Pons (tissue), 1 donor: ENCODE measurements at regions not wholly inside any gene's neighbourhood (a gene's known extent, or its start where the extent isn't known, plus 50 kb on each side); places are given as distances from the start of the nearest gene placed in this dataset.
"Not testable (repeated sequence)": the region's sequence is repeated elsewhere in the genome, so short reads cannot be mapped to it uniquely, and the experiment has no call there.

Experiments
- DNase-seq: peaks from one replicate; pipeline ENCODE4 v3.0.0-alpha.2; 2016; ENCODE audit warnings: low spot score

DNA sequence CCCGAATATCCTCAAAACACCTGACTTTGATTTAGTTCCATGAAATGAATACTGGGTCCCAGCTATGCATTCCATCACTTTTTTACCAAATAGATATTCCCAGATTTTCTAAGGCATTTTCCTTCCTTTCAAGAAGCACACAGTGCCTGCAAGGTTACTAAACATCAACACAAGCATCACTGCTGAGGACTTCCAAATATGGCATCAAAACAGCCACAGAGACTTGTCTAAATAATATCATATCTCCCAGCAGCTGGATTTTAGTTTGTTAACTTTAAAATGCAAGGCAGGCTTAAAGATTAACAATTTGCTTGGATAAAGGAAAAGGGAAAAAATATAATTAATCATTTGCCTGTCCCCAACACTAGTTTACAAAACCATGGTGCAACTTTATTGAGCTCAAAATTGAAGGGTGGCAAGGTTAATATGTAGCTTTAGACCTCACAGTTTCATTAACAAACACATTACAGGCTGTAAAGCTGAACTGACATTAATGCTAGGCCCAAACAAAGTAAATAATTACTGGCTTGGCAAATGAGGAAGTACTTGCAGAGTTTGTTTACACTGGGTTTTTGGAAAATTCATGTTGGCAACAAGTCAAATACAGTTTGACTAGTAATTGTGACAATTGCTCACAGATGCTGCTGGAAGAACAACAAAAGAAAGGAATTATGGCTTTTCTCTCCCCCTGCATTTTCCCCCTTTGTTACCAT, 401.7 kb upstream of the CDIN1 start:
- peak; percentile 38 for DNase-seq

GRCh38 chr15:36178303-36178633, 401.2 kb upstream of the CDIN1 start:
- no peak for DNase-seq

DNA sequence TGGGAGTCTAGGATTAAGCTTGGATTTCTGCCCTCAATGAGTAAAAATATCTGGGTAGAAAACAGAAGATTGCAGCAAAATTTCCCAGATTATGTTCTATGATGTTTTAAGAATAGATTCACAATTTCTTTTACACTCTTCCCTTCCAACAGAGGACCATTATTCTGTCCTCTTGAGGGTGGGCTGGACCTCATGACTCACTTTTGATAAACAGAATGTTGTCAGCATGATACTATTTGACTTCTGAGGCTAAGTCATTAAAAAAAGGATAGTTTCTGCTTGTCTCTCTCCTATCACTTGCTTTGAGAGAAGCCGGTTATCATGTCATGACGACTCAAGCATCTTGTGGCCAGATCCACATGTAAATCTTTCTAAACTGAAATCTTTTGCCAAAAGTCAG, 396.2 kb upstream of the CDIN1 start:
- DNase-seq = no peak

DNA sequence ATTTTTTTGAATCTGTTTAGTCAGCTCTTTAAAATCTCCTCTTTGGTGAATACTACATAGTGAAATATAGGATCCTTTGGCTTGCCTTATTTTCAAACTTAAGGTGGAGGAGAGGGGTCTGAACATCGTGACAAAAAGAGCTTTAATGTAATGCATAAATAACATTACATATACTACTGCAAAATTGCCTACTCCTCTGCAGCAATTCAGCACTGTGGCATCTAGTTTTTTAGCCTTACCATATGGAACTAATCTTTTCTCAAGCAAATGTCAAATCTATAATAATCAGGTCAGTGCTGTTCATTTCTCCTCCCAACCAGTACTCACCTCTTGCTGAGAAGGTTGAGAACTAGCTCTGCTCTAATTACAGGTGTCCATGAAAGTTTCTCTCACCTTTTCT, 394.0 kb upstream of the CDIN1 start:
- no peak for DNase-seq

DNA sequence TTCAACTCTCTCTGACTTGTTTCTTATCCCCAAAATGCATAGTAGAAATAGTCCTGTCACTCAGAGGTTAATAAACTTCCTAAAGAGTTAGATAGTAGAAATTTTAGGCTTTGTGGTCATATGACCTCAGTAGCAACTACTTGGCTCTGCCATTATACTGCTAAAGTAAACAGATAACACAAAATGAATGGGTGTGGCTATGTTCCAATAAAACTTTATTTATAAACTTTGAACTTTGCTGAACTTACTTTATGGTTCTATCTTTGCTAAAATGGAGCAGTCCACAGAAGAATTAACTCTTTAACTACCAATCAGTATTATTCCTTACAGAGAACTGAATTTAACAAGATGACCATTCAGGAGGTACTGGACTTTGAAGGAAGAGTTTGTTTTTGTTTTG, 393.6 kb upstream of the CDIN1 start:
- DNase-seq = no peak

DNA sequence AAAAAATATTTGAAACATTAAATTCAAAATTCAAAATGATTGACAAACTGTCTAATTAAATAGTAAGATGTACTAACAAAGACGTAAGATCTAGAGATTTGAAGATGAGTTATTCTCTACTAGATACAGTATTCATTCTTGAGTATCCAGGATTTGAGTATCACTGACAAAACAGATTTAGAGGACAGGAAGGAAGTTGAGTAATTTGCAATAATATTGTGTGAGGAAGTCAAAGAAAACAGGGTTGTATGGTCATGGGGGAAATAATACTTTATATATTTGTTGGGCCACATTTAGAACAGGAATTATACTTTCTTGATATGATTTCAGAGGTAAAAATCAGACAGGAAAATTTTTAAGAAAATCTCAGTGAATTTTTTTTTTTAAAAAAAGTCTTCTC, 393.1 kb upstream of the CDIN1 start:
- DNase-seq = no peak

DNA sequence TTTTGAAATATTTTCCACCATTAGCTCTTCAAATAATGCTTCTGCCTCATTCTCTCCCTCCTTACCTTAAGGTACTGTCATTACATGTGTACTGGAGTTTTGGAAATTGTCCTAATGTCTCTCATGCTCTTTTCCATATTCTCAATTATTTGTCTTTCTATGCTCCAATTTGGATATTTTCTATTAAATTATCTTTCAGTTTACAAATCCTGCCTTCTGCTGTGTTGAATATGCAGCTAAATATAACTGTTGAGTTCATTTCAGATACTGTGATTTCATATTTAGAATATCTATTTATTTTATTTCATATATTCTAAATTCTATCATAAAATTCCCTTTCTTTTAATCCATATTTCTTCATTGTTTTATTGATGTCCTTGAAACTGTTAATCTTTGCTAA, 388.0 kb upstream of the CDIN1 start:
- no peak for DNase-seq

GRCh38 chr15:36195361-36196007, 383.9 kb upstream of the CDIN1 start:
- not testable (repeated sequence) for DNase-seq

- DNase-seq = peak; percentile 6
Observed at GRCh38 chr15:36208868-36209582, 370.4 kb upstream of the CDIN1 start.

GRCh38 chr15:36210426-36210825, 369.0 kb upstream of the CDIN1 start:
- no peak for DNase-seq

DNA sequence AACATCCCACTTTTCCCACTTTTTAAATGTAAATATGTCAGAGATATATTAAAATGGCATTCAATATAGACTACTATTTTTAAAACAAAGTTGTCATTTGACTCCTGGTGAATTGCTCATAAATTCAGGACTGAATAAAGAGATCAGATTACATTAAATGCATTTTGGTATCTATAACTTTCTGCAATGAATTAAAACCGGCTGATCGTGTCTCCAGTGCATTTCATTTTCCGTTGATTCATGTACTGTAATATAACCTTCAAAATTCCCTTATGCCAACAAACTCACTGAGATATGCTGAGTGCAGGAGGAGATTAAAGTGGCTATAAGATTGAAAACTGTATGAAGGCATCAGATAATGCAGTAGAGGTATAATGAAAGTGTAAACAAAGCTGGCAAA, 361.1 kb upstream of the CDIN1 start:
- DNase-seq = no peak

DNA sequence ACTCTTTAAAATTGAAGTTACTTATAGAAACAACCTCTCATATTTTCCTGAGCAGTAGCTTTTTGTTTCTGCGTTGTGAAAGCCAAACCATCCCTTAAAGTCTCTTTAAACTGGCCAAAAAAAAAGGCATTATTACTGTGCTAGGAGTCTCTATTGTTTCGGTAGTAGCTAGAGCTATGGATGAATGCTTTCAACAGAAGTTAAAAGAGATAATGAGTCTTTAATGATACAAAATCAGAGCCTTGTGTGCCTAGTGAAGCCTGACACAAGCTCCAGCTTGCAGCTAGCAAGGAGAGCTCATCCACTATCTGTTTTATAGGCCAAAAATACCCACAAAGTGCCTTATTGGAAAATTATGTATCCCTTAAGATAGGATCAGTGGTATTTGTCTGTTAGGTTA, 360.4 kb upstream of the CDIN1 start:
- peak; percentile 9 for DNase-seq

DNA sequence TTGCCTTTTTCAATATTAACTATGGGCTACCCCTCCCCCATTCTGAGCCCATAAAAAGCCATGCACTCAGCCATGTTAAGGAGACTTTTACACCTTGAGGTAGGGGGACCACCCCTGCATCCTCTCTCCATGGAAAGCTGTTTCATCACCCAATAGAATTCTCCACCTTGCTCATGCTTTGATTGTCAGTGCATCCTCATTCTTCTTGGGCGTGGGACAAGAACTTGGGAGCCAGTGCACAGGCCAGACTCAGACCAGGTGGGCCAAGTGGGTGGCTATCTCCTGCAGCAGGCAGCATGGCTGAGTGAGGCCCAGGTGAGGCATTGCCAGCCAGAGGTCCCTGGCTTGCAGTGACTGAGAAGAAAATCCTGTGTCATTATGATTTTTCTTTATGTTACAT, 357.4 kb upstream of the CDIN1 start:
- no peak for DNase-seq

GRCh38 chr15:36230776-36231175, 348.6 kb upstream of the CDIN1 start:
- no peak for DNase-seq

DNA sequence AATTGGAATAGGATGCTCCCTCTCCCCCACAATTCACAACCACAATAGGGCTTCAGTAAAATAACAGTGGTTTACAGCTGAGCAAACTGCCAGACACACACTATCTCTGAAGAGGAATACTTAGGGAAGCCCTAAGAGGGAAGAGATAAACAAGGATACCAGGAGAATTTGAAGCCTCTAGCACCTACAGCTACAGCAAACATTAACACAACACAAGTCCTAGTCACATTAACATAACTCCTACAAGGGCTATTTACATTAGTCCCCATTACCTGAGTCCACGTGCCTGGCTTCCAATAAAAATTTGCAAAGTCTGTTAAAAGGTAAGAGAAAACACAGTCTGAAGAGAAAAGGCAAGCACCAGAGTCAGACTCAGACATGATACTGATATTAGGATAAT, 346.9 kb upstream of the CDIN1 start:
- no peak for DNase-seq

- DNase-seq = no peak
Observed at GRCh38 chr15:36234743-36235142, 344.7 kb upstream of the CDIN1 start.

DNA sequence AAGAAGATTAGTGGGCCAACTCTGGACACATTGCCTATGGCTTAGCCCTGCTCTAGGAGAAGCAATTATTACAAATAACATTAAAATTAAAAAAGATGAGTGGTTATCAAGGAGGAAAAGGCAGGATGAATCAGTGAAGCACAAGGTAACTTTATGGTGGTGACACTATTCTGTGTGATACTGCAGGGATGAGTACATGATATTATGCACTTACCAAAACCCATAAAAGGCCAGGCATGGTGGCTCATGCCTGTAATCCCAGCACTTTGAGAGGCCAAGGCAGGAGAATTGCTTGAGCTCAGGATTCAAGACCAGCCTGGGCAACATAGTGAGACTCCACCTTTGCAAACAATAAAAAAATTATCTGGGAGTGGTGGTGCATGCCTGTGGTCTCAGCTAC, 344.3 kb upstream of the CDIN1 start:
- no peak for DNase-seq

DNA sequence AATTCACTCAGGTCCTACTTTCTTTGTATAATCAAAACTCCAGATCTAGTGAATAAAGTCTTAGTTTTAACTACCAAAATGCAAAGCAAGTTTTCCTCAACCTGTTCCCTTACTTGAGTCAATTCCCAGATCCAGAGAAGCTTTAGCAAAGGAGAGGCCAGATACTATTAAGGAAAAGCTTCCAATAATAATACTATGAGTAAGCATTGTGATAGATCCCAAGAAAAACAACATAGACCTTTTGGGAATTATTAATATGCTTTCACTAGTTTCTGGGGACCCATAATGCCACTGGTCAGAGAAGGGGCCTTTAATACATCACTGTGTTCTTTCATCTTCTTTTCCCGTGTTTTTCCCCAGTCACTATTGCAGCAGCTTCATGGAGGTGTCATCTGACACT, 339.9 kb upstream of the CDIN1 start:
- DNase-seq = no peak

DNA sequence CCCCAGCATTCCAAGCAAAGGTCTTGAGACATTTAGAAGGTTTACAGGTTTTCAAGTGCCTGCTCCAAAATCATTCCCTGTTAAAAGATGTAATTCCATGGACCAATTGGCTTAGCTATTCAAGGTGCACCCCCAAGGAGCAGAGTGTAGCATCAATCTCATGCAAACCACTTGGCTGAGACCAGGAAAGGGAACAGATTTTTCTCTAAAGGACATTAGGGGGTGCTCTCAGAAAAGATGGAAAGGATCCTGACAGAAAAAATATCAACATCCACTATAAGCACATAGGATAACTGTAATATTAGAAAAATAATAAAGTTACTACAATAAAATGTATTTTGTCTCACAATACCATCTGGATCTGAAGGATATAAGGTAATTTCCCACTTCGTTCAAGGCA, 328.0 kb upstream of the CDIN1 start:
- DNase-seq = peak; percentile 9

DNA sequence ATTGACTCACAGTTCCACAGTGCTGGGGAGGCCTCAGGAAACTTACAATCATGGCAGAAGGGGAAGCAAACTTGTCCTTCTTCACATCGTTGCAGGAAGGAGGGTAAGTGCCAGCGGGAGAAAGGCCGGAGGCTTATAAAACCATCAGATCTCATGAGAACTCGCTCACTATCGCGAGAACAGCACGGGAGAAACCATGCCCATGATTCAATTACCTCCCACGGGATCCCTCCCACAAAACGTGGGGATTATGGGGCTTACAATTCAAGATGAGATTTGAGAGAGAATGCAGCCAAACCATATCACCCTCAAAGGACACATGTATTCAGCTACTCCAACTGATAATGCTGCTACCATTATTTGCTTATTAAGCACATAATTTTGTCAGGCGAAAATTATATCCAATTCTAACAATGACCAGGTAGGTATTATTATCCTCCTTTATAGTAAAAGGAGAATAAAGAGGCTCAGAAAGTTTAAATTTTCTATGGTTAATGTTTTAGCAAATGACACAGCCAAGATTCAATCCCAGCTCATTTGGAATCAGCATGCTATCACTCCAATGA, 327.2 kb upstream of the CDIN1 start:
- no peak for DNase-seq

DNA sequence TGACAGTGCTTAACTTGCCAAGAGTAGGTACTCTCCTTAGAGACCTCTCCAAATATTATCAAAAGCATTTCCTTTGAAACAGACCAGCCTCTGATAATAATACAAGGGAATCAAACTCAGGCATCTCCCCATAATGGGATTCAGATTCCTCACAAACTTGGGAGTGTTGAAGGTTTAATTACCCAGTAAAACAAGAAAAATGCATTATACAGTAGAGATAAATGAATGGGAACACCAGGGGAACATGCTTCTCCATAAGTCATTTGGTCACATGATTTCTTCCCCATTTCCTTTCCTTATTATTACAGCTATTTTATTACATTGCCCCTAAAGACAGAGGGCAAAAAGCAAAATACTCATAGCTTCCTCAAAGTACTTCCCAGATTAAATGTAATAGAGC, 325.0 kb upstream of the CDIN1 start:
- DNase-seq = no peak

GRCh38 chr15:36256404-36256807, 323.0 kb upstream of the CDIN1 start:
- no peak for DNase-seq

DNA sequence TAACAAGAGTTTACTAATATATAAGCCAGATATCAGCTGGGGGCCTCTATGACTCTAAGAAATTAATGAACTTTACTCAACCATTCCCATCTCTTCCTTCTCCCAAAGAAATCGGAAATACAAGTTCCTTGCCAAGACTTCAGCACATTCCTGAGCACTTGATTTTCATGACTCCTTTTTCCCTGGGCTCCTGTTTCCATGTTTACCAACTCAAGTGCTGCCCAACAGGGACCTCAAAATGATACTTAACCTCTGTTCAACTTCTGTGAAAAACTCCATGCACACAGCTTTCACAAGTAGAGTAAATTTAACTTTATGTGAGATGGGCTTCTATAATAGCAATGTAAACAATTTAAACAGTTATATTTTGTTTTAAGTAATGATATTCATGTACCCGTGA, 315.8 kb upstream of the CDIN1 start:
- no peak for DNase-seq
